Esophagus muscularis mucosa (tissue), 4 donors: ENCODE measurements at regions not wholly inside any gene's neighbourhood (a gene's known extent, or its start where the extent isn't known, plus 50 kb on each side); places are given as distances from the start of the nearest gene placed in this dataset.

Experiments
- DNase-seq: peaks from one replicate; pipeline ENCODE4 v3.0.0-alpha.2; 2017; ENCODE audit errors: extremely low spot score
- H3K27ac ChIP-seq, 4 donors: fragments of 200-600 bp; sonication (generic); replicated peaks in 1 of 4; 1 replicate in 3 of 4; 2 replicates in 1 of 4; pipeline ENCODE4 v1.5.1; 2016 to 2019; ENCODE audit warnings: mild to moderate bottlenecking in 1 of 4
- H3K27me3 ChIP-seq, 4 donors: fragments of 200-600 bp; sonication (generic); one replicate each; pipeline versions ENCODE4 v1.5.1 to v1.6.0; 2016 to 2019
- H3K36me3 ChIP-seq, 4 donors: fragments of 200-600 bp; sonication (generic); one replicate each; pipeline ENCODE4 v1.5.1; 2016 to 2019
- H3K4me1 ChIP-seq, 4 donors: fragments of 200-600 bp; sonication (generic); one replicate each; pipeline ENCODE4 v1.5.1; 2016 to 2019
- H3K4me3 ChIP-seq, 4 donors: fragments of 200-600 bp; sonication (generic); 1 replicate in 2 of 4; 2 replicates in 2 of 4; pipeline ENCODE4 v1.5.1; 2016 to 2019; ENCODE audit warnings: mild to moderate bottlenecking in 4 of 4, moderate library complexity in 1 of 4
- H3K9me3 ChIP-seq, 4 donors: fragments of 200-600 bp; sonication (generic); 1 replicate in 3 of 4; 2 replicates in 1 of 4; pipeline ENCODE4 v1.5.1; 2016 to 2019
- EP300 ChIP-seq: sonication (generic); formaldehyde crosslinking; IDR thresholded peaks from one replicate; pipeline ENCODE4 v1.6.1; 2017; ENCODE audit warnings: antibody characterized with exemption
- POLR2A ChIP-seq: fragments of 450-650 bp; IDR thresholded peaks from one replicate; pipeline ENCODE4 v1.6.1; 2017; ENCODE audit warnings: antibody characterized with exemption, moderate library complexity, mild to moderate bottlenecking, low read depth
- POLR2AphosphoS5 ChIP-seq, 2 donors: sonication (generic); formaldehyde crosslinking; IDR thresholded peaks; one replicate each; pipeline ENCODE4 v1.6.1; 2017; ENCODE audit warnings: antibody characterized with exemption in 2 of 2
- WGBS: methylation state at CpG from one replicate; pipeline ENCODE4 v1.1.5; 2018; 5-methylcytosine and 5-hydroxymethylcytosine counted together
- intact Hi-C: fragments of 100-400 bp; cut with DNase I; formaldehyde crosslinking; loops from one replicate; pipeline ENCODE4 v1.15.1; 2023
- TF ChIP-seq, protein P1 (sequence below), 3 experiments: fragments of 200-600 bp in 2 of 3; fragments of 450-650 bp in 1 of 3; sonication (generic) in 2 of 3; IDR thresholded peaks; one replicate each; pipeline ENCODE4 v1.5.1; 2017 to 2019; ENCODE audit warnings: antibody characterized with exemption in 3 of 3, mild to moderate bottlenecking in 2 of 3, moderate library complexity in 1 of 3

DNA sequence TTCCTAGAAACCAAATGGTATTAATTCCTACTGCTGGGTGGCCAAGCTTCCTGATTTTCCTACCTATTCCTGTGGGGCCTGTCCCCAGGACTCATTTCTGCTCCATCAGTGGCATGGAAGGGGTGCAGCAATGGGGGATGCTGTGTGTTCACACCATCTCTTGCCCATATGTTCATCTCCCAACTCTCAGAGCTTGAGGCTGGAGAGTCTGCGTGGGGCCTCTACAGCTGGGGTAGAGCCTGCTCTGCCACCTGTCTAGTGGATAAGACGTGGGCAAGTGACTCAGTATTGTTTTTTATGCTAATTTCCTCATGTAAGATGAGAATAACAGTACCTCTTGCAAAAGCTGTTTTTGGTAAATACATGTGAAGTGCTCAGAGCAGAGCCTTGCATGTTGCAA, 149.8 kb downstream of the ACTR3 start:
- TF ChIP-seq, protein P1, sequence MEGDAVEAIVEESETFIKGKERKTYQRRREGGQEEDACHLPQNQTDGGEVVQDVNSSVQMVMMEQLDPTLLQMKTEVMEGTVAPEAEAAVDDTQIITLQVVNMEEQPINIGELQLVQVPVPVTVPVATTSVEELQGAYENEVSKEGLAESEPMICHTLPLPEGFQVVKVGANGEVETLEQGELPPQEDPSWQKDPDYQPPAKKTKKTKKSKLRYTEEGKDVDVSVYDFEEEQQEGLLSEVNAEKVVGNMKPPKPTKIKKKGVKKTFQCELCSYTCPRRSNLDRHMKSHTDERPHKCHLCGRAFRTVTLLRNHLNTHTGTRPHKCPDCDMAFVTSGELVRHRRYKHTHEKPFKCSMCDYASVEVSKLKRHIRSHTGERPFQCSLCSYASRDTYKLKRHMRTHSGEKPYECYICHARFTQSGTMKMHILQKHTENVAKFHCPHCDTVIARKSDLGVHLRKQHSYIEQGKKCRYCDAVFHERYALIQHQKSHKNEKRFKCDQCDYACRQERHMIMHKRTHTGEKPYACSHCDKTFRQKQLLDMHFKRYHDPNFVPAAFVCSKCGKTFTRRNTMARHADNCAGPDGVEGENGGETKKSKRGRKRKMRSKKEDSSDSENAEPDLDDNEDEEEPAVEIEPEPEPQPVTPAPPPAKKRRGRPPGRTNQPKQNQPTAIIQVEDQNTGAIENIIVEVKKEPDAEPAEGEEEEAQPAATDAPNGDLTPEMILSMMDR (IDR thresholded peaks at IDR 0.05): no peak
- TF ChIP-seq POLR2A (no peak), EP300 (no peak), POLR2AphosphoS5 (IDR thresholded peaks at IDR 0.05) (no peak)
- intact Hi-C loops: no loop called here
- H3K9me3 ChIP-seq: no peaks in the 10 kb centered on the region
- no peaks in the 10 kb centered on the region for H3K4me1 ChIP-seq
- 78% methylated on average over 2 of the region's 2 CpGs for WGBS
- no peak overlapping the region for H3K27ac ChIP-seq
- no peaks in the 10 kb centered on the region for H3K36me3 ChIP-seq
- no peaks in the 10 kb centered on the region for H3K27me3 ChIP-seq
- no peak overlapping the region for H3K4me3 ChIP-seq
- DNase-seq: no peak

DNA sequence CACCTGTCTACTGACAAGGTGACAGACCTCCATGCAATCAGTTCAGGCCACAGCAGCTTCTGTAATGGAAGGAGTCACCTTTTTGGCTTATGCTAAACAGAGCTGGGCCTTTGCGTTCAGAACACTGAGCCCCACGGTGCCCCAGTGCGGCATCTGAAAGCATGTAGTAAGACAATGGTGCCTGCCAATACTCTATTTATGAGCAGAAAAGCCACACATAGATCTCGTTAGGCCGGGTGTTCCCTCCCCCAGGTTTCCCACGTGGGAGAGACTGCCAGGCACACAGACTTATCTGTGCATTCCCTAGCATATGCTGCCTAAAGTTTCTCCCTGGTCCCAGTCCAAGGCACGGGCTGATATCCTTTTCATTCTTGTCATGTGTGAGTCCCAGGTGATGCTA, 150.9 kb downstream of the ACTR3 start:
- DNase-seq: no peak
- H3K27me3 ChIP-seq: no peaks in the 10 kb centered on the region
- TF ChIP-seq POLR2A: no peak
- no peak for TF ChIP-seq EP300
- no peak for TF ChIP-seq POLR2AphosphoS5 (IDR thresholded peaks at IDR 0.05)
- TF ChIP-seq, protein P1 (IDR thresholded peaks at IDR 0.05): no peak
- no peaks in the 10 kb centered on the region for H3K36me3 ChIP-seq
- H3K4me1 ChIP-seq: no peaks in the 10 kb centered on the region
- H3K27ac ChIP-seq: no peak overlapping the region
- no peak overlapping the region for H3K4me3 ChIP-seq
- intact Hi-C loops: no loop called here
- H3K9me3 ChIP-seq: no peaks in the 10 kb centered on the region
- WGBS: 74% methylated on average over 5 of the region's 7 CpGs

DNA sequence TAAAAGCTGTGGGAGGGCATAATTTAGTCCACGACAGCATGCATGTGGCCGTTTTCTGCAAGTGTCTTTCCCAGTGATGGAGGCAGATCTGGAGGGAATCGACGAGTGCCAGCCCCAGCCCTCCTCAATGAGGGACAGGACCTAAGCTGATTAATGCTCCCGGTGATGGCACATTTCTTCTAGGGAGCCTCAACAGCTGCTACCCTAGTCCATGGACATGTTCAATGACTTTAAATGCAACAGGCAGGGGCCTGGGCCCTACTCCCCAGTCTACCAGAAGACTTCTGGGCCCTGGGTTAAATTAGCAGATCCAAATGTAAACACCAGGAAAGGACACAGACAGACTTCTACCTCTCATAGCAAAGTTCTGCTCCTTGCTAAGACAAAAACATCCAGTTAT, 155.1 kb downstream of the ACTR3 start:
- TF ChIP-seq EP300 (no peak), POLR2A (no peak), POLR2AphosphoS5 (IDR thresholded peaks at IDR 0.05) (no peak)
- TF ChIP-seq, protein P1 (IDR thresholded peaks at IDR 0.05): no peak
- no peaks in the 10 kb centered on the region for H3K36me3 ChIP-seq
- H3K9me3 ChIP-seq: no peaks in the 10 kb centered on the region
- H3K4me3 ChIP-seq: no peak overlapping the region
- intact Hi-C loops: no loop called here
- no peaks in the 10 kb centered on the region for H3K4me1 ChIP-seq
- 88% methylated on average over 5 of the region's 5 CpGs for WGBS
- peak; percentile 72 for DNase-seq
- H3K27ac ChIP-seq: no peak overlapping the region
- H3K27me3 ChIP-seq: peaks cover 0 to 5% (median 0%) of the 10 kb centered on the region in 4 donors

DNA sequence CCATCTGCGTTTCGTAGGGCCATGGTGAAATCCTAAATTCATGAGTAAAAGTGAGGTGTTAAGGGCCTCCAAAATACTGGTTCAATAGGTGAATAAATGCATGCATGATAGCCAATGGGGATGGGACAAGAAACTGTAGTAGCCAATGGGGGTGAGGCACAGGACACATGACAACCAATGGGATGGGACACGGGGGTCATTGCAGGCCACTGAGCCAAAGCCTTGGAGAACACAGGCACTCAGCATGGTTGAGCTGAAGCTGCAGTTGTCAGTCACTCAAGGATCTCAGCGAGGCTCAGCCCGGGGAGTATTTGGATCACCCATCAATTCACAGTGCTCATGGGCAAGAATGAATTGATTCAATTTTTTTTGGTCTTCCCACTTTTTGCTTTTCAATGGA, 156.5 kb downstream of the ACTR3 start:
- Histone ChIP-seq H3K27me3 (peaks cover 0 to 5% (median 0%) of the 10 kb centered on the region in 4 donors), H3K4me1 (no peaks in the 10 kb centered on the region), H3K27ac (no peak overlapping the region), H3K9me3 (no peaks in the 10 kb centered on the region), H3K4me3 (no peak overlapping the region), H3K36me3 (no peaks in the 10 kb centered on the region)
- TF ChIP-seq POLR2A: no peak
- no peak for TF ChIP-seq POLR2AphosphoS5 (IDR thresholded peaks at IDR 0.05)
- no peak for TF ChIP-seq EP300
- DNase-seq: peak; percentile 57
- intact Hi-C loops: no loop called here
- WGBS: 87% methylated on average over 5 of the region's 5 CpGs

DNA sequence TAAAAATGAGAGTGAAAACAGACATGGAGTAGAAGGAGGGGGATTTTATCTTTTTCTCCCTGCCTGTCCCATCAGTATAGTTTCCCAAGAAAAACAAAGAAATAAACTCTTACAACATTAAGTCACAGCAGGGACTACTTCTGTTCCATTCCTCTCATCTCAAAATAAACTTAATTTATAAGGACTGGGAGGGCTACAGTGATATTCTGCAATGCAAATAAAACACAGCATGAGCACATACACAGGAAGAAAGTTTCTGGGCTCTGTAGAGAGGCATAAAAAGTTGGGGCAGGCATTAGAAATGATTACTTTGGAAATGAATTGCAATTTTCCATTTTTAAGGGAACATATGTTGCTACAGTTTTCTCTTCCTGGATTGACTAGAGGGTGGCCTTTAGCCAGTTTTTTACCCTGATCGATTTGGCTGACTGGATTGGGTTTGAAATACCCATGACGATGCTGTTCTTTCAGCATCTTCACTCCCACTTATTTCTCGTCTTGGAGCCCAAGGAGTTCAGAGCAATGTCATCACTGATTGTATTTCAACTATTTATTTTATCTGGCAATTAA, 157.1 kb downstream of the ACTR3 start:
- H3K27me3 ChIP-seq: peaks cover 0 to 5% (median 0%) of the 10 kb centered on the region in 4 donors
- WGBS: 66% methylated on average over 3 of the region's 3 CpGs

More for the DNA sequence above, 157.1 kb downstream of the ACTR3 start:
- Histone ChIP-seq H3K9me3 (no peaks in the 10 kb centered on the region), H3K4me1 (no peaks in the 10 kb centered on the region), H3K27ac (no peak overlapping the region), H3K36me3 (no peaks in the 10 kb centered on the region), H3K4me3 (no peak overlapping the region)
- no peak for TF ChIP-seq POLR2AphosphoS5 (IDR thresholded peaks at IDR 0.05)
- TF ChIP-seq, protein P1 (IDR thresholded peaks at IDR 0.05): no peak
- TF ChIP-seq POLR2A: no peak
- TF ChIP-seq EP300: no peak
- intact Hi-C loops: no loop called here
- no peak for DNase-seq
